Gastrocnemius medialis (tissue), 4 donors: ENCODE measurements at regions not wholly inside any gene's neighbourhood (a gene's known extent, or its start where the extent isn't known, plus 50 kb on each side); places are given as distances from the start of the nearest gene placed in this dataset.

Experiments
- POLR2A ChIP-seq, 2 donors: fragments of 450-650 bp; IDR thresholded peaks; one replicate each; pipeline ENCODE4 v1.6.1; 2017; ENCODE audit warnings: antibody characterized with exemption in 2 of 2, mild to moderate bottlenecking in 2 of 2, moderate library complexity in 2 of 2
- TF ChIP-seq, protein P1 (sequence below), 5 experiments: fragments of 450-650 bp in 3 of 5; fragments of 200-600 bp in 2 of 5; sonication (generic) in 2 of 5; IDR thresholded peaks in 4 of 5; conservative IDR thresholded peaks in 1 of 5; 1 replicate in 4 of 5; 2 replicates in 1 of 5; pipeline ENCODE4 v1.5.1; 2016 to 2019; ENCODE audit warnings: antibody characterized with exemption in 5 of 5, mild to moderate bottlenecking in 3 of 5, moderate library complexity in 3 of 5

- TF ChIP-seq, protein P1, sequence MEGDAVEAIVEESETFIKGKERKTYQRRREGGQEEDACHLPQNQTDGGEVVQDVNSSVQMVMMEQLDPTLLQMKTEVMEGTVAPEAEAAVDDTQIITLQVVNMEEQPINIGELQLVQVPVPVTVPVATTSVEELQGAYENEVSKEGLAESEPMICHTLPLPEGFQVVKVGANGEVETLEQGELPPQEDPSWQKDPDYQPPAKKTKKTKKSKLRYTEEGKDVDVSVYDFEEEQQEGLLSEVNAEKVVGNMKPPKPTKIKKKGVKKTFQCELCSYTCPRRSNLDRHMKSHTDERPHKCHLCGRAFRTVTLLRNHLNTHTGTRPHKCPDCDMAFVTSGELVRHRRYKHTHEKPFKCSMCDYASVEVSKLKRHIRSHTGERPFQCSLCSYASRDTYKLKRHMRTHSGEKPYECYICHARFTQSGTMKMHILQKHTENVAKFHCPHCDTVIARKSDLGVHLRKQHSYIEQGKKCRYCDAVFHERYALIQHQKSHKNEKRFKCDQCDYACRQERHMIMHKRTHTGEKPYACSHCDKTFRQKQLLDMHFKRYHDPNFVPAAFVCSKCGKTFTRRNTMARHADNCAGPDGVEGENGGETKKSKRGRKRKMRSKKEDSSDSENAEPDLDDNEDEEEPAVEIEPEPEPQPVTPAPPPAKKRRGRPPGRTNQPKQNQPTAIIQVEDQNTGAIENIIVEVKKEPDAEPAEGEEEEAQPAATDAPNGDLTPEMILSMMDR (IDR thresholded peaks at IDR 0.05 in 4 of 5, conservative IDR thresholded peaks at IDR 0.05 in 1 of 5): no peak
- TF ChIP-seq POLR2A (IDR thresholded peaks at IDR 0.05): no peak
Observed at GRCh38 chr2:121033461-121033996, 251.5 kb downstream of the TFCP2L1 start.
